ENCODE measurements at regions not wholly inside any gene's neighbourhood (a gene's known extent, or its start where the extent isn't known, plus 50 kb on each side); places are given as distances from the start of the nearest gene placed in this dataset.

DNA sequence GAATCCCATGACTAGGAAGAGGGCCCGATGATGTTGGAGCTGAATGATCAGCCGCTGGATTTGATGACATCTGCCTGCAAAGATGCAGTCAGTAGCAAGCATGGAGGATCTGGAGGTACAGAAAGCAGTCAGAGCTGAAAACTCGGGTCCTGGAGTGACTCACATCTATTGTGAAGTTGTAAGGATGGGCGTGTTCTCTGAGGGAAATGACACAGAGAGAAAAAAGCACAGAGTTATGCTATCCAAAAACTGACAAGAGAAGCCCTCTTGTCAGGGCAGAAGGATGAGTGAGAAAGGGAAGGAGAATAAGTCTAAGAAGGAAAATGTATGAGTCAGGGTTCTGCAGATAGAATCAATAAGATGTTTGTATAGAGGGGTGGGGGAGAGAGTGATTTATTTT is 380.4 kb upstream of the CCDC196 start:
- no peaks in the 10 kb centered on the region for H3K36me3 ChIP-seq (replicated peaks in 1 of 2)
- H3K9me3 ChIP-seq (replicated peaks in 1 of 3), result no peaks in the 10 kb centered on the region
- H3K4me3 ChIP-seq, result no peak overlapping the region
- no peak overlapping the region for H3K27ac ChIP-seq
- 66 to 81% (median 72%) methylated on average over 4 of the region's 4 CpGs for WGBS, 4 donors
- DNase-seq, result no peak
- no peaks in the 10 kb centered on the region for H3K27me3 ChIP-seq
- intact Hi-C loops (cut with DNase I), result no loop called here
- no peak for TF ChIP-seq POLR2A (IDR thresholded peaks at IDR 0.05)
- TF ChIP-seq, protein P1, sequence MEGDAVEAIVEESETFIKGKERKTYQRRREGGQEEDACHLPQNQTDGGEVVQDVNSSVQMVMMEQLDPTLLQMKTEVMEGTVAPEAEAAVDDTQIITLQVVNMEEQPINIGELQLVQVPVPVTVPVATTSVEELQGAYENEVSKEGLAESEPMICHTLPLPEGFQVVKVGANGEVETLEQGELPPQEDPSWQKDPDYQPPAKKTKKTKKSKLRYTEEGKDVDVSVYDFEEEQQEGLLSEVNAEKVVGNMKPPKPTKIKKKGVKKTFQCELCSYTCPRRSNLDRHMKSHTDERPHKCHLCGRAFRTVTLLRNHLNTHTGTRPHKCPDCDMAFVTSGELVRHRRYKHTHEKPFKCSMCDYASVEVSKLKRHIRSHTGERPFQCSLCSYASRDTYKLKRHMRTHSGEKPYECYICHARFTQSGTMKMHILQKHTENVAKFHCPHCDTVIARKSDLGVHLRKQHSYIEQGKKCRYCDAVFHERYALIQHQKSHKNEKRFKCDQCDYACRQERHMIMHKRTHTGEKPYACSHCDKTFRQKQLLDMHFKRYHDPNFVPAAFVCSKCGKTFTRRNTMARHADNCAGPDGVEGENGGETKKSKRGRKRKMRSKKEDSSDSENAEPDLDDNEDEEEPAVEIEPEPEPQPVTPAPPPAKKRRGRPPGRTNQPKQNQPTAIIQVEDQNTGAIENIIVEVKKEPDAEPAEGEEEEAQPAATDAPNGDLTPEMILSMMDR (IDR thresholded peaks at IDR 0.05), result no peak
- no peaks in the 10 kb centered on the region for H3K4me1 ChIP-seq (replicated peaks in 1 of 2)

GRCh38 chr14:66109426-66109825 is 376.7 kb upstream of the CCDC196 start:
- intact Hi-C loops (cut with DNase I), result no loop called here
- TF ChIP-seq, protein P1 (IDR thresholded peaks at IDR 0.05), result no peak
- 94 to 100% (median 100%) methylated on average over 1 of the region's 1 CpG for WGBS, 4 donors

GRCh38 chr14:66111891-66112290 is 374.3 kb upstream of the CCDC196 start:
- TF ChIP-seq, protein P1 (IDR thresholded peaks at IDR 0.05), result no peak
- no peak for TF ChIP-seq POLR2A (IDR thresholded peaks at IDR 0.05)
- Histone ChIP-seq H3K27ac (no peak overlapping the region), H3K4me3 (no peak overlapping the region), H3K27me3 (no peaks in the 10 kb centered on the region), H3K36me3 (replicated peaks in 1 of 2) (no peaks in the 10 kb centered on the region), H3K4me1 (replicated peaks in 1 of 2) (no peaks in the 10 kb centered on the region), H3K9me3 (replicated peaks in 1 of 3) (no peaks in the 10 kb centered on the region)
- WGBS, 4 donors, result 81 to 94% (median 88%) methylated on average over 4 to 6 of the region's 6 CpGs
- no peak for DNase-seq
- intact Hi-C loops (cut with DNase I), result no loop called here

More at GRCh38 chr14:66109426-66109825, 376.7 kb upstream of the CCDC196 start:
- Histone ChIP-seq H3K4me3 (no peak overlapping the region), H3K27me3 (no peaks in the 10 kb centered on the region), H3K27ac (no peak overlapping the region), H3K4me1 (replicated peaks in 1 of 2) (no peaks in the 10 kb centered on the region), H3K36me3 (replicated peaks in 1 of 2) (no peaks in the 10 kb centered on the region), H3K9me3 (replicated peaks in 1 of 3) (no peaks in the 10 kb centered on the region)
- DNase-seq, result no peak

GRCh38 chr14:66114071-66114470 is 372.1 kb upstream of the CCDC196 start:
- no peaks in the 10 kb centered on the region for H3K36me3 ChIP-seq (replicated peaks in 1 of 2)
- WGBS, 4 donors, result 81 to 92% (median 84%) methylated on average over 3 of the region's 3 CpGs
- intact Hi-C loops (cut with DNase I), result no loop called here
- no peaks in the 10 kb centered on the region for H3K4me1 ChIP-seq (replicated peaks in 1 of 2)
- no peak for TF ChIP-seq POLR2A (IDR thresholded peaks at IDR 0.05)
- TF ChIP-seq, protein P1 (IDR thresholded peaks at IDR 0.05), result no peak
- no peak overlapping the region for H3K27ac ChIP-seq
- H3K27me3 ChIP-seq, result no peaks in the 10 kb centered on the region
- no peaks in the 10 kb centered on the region for H3K9me3 ChIP-seq (replicated peaks in 1 of 3)
- H3K4me3 ChIP-seq, result no peak overlapping the region
- no peak for DNase-seq
